SK-N-SH treated with all-trans-retinoic acid at 6 μM for 48 hours (cell line): ENCODE measurements at regions not wholly inside any gene's neighbourhood (a gene's known extent, or its start where the extent isn't known, plus 50 kb on each side); places are given as distances from the start of the nearest gene placed in this dataset.
"Not testable (repeated sequence)": the region's sequence is repeated elsewhere in the genome, so short reads cannot be mapped to it uniquely, and the experiment has no call there.

Source experiments
- ATAC-seq: fragments of 200-7000 bp; cut with Tn5 transposase; 3 replicates; pipeline ENCODE4 v1.9.1; 2020; ENCODE audit warnings: mild to moderate bottlenecking, moderate library complexity
- ARNTL ChIP-seq: fragments of 450-650 bp; formaldehyde crosslinking; IDR thresholded peaks from 2 replicates; pipeline ENCODE4 v1.5.0; 2020; ENCODE audit warnings: low read depth, mild to moderate bottlenecking, moderate library complexity, borderline replicate concordance
- CREB5 ChIP-seq: fragments of 250-450 bp; sonication (Bioruptor Pico); IDR thresholded peaks from 2 replicates; pipeline ENCODE4 v1.5.1; 2020; ENCODE audit warnings: low read depth, mild to moderate bottlenecking, moderate library complexity
- CSDC2 ChIP-seq: fragments of 250-450 bp; sonication (Bioruptor Pico); IDR thresholded peaks from 2 replicates; pipeline ENCODE4 v1.5.0; 2020; ENCODE audit warnings: mild to moderate bottlenecking, moderate library complexity
- CSRNP3 ChIP-seq: fragments of 250-450 bp; sonication (Bioruptor Pico); IDR thresholded peaks from 2 replicates; pipeline ENCODE4 v1.5.1; 2021; ENCODE audit warnings: mild to moderate bottlenecking, moderate library complexity
- ESRRG ChIP-seq: fragments of 250-450 bp; sonication (Bioruptor Pico); IDR thresholded peaks from 2 replicates; pipeline ENCODE4 v1.6.1; 2021; ENCODE audit warnings: mild to moderate bottlenecking
- GLIS3 ChIP-seq: fragments of 250-450 bp; sonication (Bioruptor Pico); IDR thresholded peaks from 2 replicates; pipeline ENCODE4 v1.5.0; 2020; ENCODE audit warnings: mild to moderate bottlenecking, moderate library complexity
- ISL1 ChIP-seq: fragments of 250-450 bp; sonication (Bioruptor Pico); IDR thresholded peaks from 2 replicates; pipeline ENCODE4 v2.1.2; 2022; ENCODE audit warnings: mild to moderate bottlenecking, moderate library complexity
- OSR1 ChIP-seq: fragments of 250-450 bp; sonication (Bioruptor Pico); IDR thresholded peaks from 2 replicates; pipeline ENCODE4 v1.8.0; 2022; ENCODE audit warnings: moderate library complexity, mild to moderate bottlenecking, inconsistent platforms
- PATZ1 ChIP-seq: fragments of 250-450 bp; sonication (Bioruptor Pico); IDR thresholded peaks from 2 replicates; pipeline ENCODE4 v1.8.0; 2020; ENCODE audit warnings: mild to moderate bottlenecking, moderate library complexity, borderline replicate concordance
- POU6F1 ChIP-seq: fragments of 250-450 bp; sonication (Bioruptor Pico); IDR thresholded peaks from 2 replicates; pipeline ENCODE4 v1.8.0; 2021; ENCODE audit warnings: low read depth, mild to moderate bottlenecking, moderate library complexity, borderline replicate concordance
- PPARA ChIP-seq: fragments of 250-450 bp; sonication (Bioruptor Pico); IDR thresholded peaks from 2 replicates; pipeline ENCODE4 v1.5.0; 2020; ENCODE audit warnings: mild to moderate bottlenecking, borderline replicate concordance
- RARB ChIP-seq: fragments of 250-450 bp; sonication (Bioruptor Pico); IDR thresholded peaks from 2 replicates; pipeline ENCODE4 v1.8.0; 2021; ENCODE audit warnings: mild to moderate bottlenecking, moderate library complexity
- SNAI2 ChIP-seq: fragments of 250-450 bp; sonication (Bioruptor Pico); IDR thresholded peaks from 2 replicates; pipeline ENCODE4 v1.5.0; 2020; ENCODE audit warnings: mild to moderate bottlenecking, moderate library complexity
- TCF4 ChIP-seq: fragments of 250-450 bp; sonication (Bioruptor Pico); IDR thresholded peaks from 2 replicates; pipeline ENCODE4 v1.8.0; 2021; ENCODE audit warnings: mild to moderate bottlenecking, moderate library complexity, borderline replicate concordance
- TOX ChIP-seq: fragments of 250-450 bp; sonication (Bioruptor Pico); IDR thresholded peaks from 2 replicates; pipeline ENCODE4 v1.8.0; 2021; ENCODE audit warnings: mild to moderate bottlenecking, moderate library complexity, borderline replicate concordance
- TSHZ2 ChIP-seq: fragments of 250-450 bp; sonication (Bioruptor Pico); IDR thresholded peaks from 2 replicates; pipeline ENCODE4 v1.5.0; 2020; ENCODE audit warnings: mild to moderate bottlenecking, moderate library complexity
- ZC3H10 ChIP-seq: fragments of 250-450 bp; sonication (Bioruptor Pico); IDR thresholded peaks from 2 replicates; pipeline ENCODE4 v1.5.1; 2021; ENCODE audit warnings: mild to moderate bottlenecking, moderate library complexity
- ZFP3 ChIP-seq: fragments of 250-450 bp; sonication (Bioruptor Pico); IDR thresholded peaks from 2 replicates; pipeline ENCODE4 v1.5.0; 2020; ENCODE audit warnings: mild to moderate bottlenecking, moderate library complexity
- ZFP30 ChIP-seq: fragments of 450-650 bp; formaldehyde crosslinking; IDR thresholded peaks from 2 replicates; pipeline ENCODE4 v1.5.0; 2022; ENCODE audit warnings: mild to moderate bottlenecking, moderate library complexity
- ZNF565 ChIP-seq: fragments of 450-650 bp; formaldehyde crosslinking; conservative IDR thresholded peaks from 2 replicates; pipeline ENCODE4 v1.5.0; 2020; ENCODE audit warnings: low read depth, mild to moderate bottlenecking, moderate library complexity
- ZNF70 ChIP-seq: fragments of 450-650 bp; formaldehyde crosslinking; IDR thresholded peaks from 2 replicates; pipeline ENCODE4 v1.5.0; 2020; ENCODE audit warnings: mild to moderate bottlenecking, moderate library complexity
- ZNF8 ChIP-seq: fragments of 450-650 bp; formaldehyde crosslinking; IDR thresholded peaks from 2 replicates; pipeline ENCODE4 v1.5.0; 2020; ENCODE audit warnings: mild to moderate bottlenecking, moderate library complexity

GRCh38 chr6:23784301-23784919 is 341.6 kb upstream of the NRSN1 start:
- no peak for ATAC-seq
- TF ChIP-seq TOX (no peak), ZFP30 (CRISPR knock-in tag) (no peak), SNAI2 (CRISPR knock-in tag) (no peak), TCF4 (CRISPR knock-in tag) (0 out of 2 replicates have a peak, but pooled peaks have one; percentile 17), ISL1 (no peak), CSRNP3 (CRISPR knock-in tag) (no peak)
- TF ChIP-seq, all 23 proteins: peak for 1

- TF ChIP-seq CREB5 (CRISPR knock-in tag), result no peak
- TF ChIP-seq ZFP3, result no peak
- no peak for TF ChIP-seq ARNTL (CRISPR knock-in tag)
- TF ChIP-seq GLIS3 (CRISPR knock-in tag), result no peak
- TF ChIP-seq TCF4 (CRISPR knock-in tag), result no peak
- TF ChIP-seq RARB, result no peak
- no peak for TF ChIP-seq PATZ1 (CRISPR knock-in tag)
- TF ChIP-seq TSHZ2 (CRISPR knock-in tag), result no peak
- TF ChIP-seq ZNF8 (CRISPR knock-in tag), result no peak
- no peak for TF ChIP-seq CSRNP3 (CRISPR knock-in tag)
- no peak for TF ChIP-seq ZNF70 (CRISPR knock-in tag)
- no peak for TF ChIP-seq ZFP30 (CRISPR knock-in tag)
- no peak for TF ChIP-seq ZNF565 (CRISPR knock-in tag)
- ATAC-seq, result no peak
Measured at GRCh38 chr6:23790756-23791155, 335.3 kb upstream of the NRSN1 start.

- TF ChIP-seq OSR1, result no peak
- TF ChIP-seq POU6F1, result no peak
- no peak for TF ChIP-seq TCF4 (CRISPR knock-in tag)
- no peak for TF ChIP-seq ZC3H10 (CRISPR knock-in tag)
- TF ChIP-seq CSRNP3 (CRISPR knock-in tag), result no peak
- no peak for TF ChIP-seq ZNF70 (CRISPR knock-in tag)
- no peak for TF ChIP-seq ZFP30 (CRISPR knock-in tag)
- TF ChIP-seq PATZ1 (CRISPR knock-in tag), result no peak
- TF ChIP-seq ZNF565 (CRISPR knock-in tag), result no peak
- TF ChIP-seq PPARA (CRISPR knock-in tag), result no peak
- TF ChIP-seq ESRRG (CRISPR knock-in tag), result no peak
- no peak for TF ChIP-seq SNAI2 (CRISPR knock-in tag)
- no peak for TF ChIP-seq TOX
- TF ChIP-seq CSDC2 (CRISPR knock-in tag), result no peak
- TF ChIP-seq, all 23 proteins: peak for 0
- ATAC-seq, result no peak
Measured at GRCh38 chr6:23797041-23797440, 329.0 kb upstream of the NRSN1 start.

- ATAC-seq, result not testable (repeated sequence)
Measured at GRCh38 chr6:23804289-23804688, 321.7 kb upstream of the NRSN1 start.
